HG02759 (cell line): ENCODE measurements at regions not wholly inside any gene's neighbourhood (a gene's known extent, or its start where the extent isn't known, plus 50 kb on each side); places are given as distances from the start of the nearest gene placed in this dataset.
"Not testable (repeated sequence)": the region's sequence is repeated elsewhere in the genome, so short reads cannot be mapped to it uniquely, and the experiment has no call there.

Source experiments
- ATAC-seq: cut with Tn5 transposase; IDR thresholded peaks from one replicate; pipeline ENCODE4 v1.9.1; 2021; ENCODE audit warnings: mild to moderate bottlenecking, moderate library complexity; ENCODE audit not compliant: unreplicated experiment

DNA sequence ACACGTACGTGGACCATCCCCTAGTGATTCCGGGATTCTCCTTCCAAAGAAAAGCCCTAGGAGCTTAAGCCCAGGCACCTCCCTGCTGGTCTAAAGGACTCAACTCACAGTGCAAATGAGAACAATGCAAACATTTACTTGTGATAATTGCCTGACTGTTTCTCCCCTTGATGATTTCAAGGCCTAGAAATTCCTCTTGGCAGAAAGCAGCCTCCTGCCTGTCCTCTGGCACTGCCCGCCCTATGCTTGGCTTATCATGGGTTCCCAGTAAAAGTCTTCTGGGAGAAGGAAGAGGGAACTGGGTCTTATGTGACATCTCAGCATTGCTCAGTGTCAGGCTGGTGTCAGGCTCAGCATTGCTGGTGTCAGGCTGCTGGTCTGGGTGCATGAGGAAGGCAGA, 351.8 kb downstream of the SHANK2 start:
- no peak for ATAC-seq

DNA sequence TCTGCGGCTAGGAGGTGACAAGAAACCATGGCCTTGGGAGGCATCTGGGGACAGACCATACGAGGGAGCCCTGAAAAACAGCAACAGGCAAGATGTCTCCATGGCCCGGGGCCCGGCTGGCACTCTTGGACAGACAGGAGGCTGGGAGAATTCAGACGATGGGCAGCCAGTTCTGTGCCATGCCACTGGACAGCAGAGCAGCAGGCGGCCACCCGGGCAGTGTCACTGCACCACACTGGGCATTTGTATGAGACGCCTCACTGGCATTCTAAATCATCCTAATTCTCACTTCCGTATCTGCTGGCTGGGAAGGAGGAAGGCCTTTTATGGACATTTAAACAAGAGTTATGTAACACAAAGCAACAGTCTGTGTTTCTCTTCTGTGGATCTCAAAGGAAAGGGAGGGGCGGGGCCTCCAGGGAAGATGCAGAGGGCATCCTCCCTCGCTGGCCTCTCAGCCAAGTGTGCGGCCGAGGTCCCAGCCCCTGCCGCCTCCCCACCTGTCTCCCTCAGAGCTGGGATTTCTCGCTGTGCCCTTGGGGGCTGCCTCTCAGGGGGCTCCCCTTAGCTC, 350.3 kb downstream of the SHANK2 start:
- ATAC-seq: no peak

DNA sequence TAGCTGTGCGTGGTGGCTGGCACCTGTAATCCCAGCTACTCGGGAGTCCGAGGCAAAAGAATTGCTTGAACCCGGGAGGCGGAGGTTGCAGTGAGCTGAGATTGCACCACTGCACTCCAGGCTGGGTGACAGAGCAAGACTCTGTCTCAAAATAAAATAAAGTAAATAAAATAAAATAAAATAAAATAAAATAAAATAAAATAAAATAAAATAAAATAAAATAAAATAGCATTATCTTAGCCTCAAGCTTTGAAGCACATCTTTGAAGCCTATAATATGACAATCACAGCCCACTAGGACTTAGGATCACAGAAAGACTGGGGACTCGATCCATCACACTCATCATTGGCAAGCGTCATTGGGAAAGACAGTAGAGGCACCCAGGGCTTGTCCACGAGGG, 349.1 kb downstream of the SHANK2 start:
- not testable (repeated sequence) for ATAC-seq

DNA sequence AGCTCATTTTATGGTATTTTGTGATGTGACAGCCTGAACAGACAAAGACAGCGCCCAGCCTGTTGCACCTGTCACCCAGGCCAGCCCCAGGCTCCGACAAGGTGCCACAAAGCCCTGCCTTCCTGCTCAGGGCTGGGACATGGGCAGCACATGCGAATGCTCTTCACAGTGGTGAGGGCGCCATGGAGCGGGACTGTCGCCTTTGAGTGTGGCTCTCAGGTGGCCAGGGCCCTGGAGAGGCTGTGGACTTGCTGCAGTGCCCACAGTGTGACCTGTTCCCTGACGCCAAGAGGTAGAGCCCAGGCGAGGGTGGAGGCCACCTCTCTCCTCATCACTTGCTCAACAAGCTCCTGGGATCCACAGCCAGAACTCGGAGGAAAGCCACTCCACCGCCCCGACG, 346.3 kb downstream of the SHANK2 start:
- ATAC-seq: no peak

DNA sequence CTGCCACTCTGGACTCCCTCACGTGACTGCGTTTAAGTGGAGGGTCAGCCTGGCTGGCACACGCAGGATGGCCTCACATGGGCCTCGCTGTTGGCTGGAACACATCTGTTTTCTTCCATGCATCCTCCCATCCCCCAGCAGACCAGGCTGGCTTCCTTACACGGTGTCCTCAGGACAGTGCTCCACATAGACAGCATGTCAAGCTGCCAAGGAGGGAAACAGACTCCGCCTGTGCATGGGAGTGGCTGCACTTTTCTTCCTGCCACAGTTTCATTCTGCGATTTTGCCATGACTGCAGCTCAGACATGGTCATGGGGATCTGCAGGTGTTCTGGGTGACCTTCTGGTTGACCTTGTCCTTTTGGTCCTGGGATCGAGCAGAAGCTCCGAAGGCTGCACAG, 344.2 kb downstream of the SHANK2 start:
- no peak for ATAC-seq

DNA sequence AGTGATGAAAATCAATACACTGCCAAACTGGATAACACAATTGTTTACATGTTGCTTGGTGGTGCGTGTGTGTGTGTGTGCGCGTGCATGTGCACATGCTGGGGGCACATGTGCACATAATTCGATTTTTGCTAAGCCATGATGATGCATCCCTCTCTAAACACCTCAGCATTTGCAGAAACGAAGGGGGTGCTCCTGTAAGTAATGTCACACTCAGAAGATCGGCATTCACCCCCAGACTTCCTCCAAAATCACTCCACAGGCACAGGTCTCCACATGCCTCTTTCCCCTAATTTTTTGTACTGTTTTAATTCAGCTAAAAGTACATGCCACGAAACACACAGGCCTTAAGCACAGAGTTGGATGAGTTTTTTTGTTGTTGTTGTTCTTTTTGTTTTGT, 341.5 kb downstream of the SHANK2 start:
- no peak for ATAC-seq

DNA sequence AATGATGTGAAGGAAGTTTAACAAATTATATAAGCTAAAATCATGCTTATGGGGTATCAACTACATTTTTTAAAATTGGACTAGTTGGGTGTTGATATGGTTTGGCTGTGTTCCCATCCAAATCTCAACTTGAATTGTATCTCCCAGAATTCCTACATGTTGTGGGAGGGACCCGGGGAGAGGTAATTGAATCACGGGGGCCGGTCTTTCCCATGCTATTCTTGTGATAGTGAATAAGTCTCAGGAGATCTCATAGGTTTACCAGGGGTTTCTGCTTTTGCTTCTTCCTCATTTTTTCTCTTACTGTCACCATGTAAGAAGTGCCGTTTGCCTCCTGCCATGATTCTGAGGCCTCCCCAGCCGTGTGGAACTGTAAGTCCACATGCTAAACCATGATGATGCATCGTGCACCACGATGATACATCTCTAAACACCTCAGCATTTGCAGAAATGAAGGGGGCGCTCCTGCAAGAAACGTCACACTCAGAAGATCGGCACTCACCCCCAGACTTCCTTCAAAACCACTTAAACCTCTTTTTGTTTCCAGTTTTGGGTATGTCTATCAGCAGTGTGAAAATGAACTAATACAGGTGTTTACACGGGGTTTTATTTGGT, 340.0 kb downstream of the SHANK2 start:
- ATAC-seq: no peak

DNA sequence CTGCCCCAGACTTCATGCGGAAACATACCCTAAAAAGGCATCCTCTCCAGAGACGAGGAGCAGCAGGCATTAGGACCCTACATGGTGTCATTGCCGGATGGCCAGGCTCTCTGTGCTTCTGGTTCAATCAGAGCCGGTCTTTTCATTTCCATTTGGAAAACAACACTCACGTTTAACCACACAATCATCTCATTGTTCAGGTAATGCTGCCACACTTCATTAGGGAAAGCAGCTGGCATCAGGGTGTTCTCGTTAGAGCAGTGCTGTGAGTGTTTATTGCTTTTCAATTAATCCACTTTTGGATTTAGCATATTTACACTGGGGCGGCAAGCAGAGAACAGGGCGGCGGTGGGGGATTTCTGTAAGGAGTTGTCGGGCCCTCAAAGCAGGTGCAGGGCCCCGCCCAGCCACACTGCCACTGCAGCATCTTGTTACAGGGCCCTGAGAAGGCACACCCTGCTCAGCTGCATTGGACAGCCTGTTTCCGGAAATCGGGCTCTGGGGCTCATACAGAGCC, 338.6 kb downstream of the SHANK2 start:
- no peak for ATAC-seq

DNA sequence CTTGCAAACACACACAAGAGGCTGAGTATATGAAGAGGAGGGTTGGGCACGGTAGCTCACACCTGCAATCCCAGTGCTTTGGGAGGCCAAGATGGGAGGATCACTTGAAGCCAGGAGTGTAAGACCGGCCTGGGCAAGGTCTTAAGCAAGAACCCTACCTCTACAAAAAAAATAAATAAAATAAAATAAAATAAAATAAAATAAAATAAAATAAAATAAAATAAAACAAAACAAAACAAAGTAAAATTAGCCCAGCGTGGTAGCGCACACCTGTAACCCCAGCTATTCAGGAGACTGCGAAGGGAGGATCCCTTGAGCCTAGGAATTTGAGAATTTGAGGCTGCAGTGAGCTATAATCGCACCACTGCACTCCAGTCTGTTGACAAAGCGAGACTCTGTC, 337.9 kb downstream of the SHANK2 start:
- no peak for ATAC-seq

DNA sequence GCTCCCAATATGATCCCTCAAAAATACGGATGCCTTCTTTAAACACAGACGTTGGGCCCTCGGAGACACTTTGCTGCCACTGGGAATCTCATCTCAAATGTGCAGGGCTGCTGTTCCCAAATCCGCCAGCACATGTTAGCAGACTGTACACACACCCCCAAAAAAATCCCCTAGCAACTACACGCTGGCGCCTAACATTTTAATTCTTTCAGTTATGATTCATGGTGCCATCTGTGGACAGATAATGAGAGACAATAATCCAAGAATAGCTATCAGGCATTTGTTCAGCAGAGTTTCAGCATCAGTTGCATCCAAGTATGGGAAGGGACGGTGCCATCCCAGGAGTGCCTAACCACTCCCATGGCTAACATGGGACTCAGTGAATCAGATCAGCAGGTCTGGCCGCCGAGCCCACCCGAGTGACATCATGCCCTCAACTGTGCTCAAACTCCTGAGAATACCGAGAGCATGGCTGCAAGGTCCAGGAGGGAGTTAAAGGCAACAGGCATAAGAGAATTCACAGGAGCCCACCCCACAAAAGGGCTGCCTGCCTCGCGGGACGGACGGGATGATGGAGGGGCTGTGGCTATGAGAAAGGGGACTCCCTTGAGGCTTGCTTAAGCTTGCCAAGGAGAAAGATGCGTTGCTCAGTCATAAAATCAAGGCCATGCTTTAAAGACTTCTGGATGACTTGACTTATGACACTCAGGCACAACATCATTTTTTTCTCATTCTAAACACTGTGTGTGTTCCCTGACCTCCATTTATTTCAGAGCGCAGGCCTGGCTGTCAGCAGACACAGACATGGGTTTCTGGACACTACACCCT, 337.0 kb downstream of the SHANK2 start:
- ATAC-seq: no peak

DNA sequence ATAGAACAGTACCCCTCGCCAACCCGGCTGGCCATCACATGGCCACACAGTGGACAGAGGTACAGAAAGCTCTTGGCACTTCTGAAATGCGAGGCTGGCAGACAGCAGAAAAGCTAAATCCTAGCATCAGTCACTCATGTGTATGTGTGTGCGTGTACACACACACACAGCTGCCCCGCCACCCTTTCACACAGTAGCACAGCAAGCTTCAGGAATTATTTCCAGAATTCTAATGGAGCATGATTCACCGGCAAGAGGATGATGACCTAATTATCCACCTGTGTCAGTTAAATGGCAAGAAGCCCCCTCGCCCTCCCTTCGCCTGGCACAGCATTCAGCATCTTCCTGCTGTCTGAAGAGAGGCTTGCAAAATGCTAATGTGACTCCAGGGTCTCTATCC, 336.0 kb downstream of the SHANK2 start:
- no peak for ATAC-seq

DNA sequence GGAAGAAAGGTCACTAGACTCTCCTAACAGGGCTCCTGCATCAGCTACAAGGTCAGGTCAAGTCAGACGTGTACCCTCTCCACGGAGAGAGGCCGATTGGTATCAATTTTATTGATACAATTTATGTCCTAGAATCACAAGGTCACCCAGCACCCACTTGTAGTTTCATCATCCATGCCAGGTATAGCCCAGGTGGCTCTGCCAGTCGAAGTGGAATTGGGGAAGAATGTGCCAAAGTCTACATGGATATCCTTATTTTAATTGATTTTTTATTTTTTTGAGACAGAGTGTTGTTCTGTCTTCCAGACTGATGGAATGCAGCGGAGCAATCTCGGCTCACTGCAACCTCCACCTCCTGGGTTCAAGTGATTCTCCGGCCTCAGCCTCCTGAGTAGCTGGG, 334.1 kb downstream of the SHANK2 start:
- ATAC-seq: no peak

DNA sequence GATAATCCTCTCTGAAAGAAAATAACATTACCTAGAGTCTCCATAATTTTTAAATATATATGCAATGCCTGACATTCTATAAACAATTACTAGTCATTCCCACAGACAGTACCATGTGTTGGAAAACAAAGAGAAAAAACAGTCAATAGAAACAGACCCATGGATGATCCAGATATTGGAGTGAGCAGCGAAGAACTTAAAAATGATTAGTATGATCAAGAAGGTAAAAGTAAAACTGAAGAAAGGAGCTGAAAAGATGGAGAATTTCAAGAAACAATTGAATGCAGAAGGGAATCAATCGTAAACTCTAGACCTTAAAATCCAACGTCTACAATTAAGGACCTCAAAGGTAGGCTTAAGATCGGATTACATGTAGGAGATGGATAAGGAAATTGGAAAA, 330.6 kb downstream of the SHANK2 start:
- ATAC-seq: no peak

DNA sequence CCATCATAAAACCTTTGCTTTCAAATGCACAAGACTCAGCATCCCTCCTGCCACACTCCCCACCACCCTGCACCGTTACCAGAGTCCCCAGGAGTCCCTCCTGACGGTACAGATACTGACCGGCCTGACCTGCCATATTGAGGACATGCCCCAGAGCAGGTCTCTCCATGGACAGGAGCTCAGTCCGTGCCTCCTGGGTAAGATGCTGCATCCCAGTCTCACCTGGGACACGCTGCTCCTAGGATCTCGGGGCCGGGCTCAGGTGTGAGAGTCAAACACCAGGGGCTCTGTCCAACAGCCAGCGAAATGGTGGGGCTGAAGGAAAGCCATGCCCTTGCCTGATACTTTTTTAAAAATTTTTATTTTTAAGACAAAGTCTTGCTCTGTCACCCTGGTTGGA, 328.3 kb downstream of the SHANK2 start:
- ATAC-seq: no peak

DNA sequence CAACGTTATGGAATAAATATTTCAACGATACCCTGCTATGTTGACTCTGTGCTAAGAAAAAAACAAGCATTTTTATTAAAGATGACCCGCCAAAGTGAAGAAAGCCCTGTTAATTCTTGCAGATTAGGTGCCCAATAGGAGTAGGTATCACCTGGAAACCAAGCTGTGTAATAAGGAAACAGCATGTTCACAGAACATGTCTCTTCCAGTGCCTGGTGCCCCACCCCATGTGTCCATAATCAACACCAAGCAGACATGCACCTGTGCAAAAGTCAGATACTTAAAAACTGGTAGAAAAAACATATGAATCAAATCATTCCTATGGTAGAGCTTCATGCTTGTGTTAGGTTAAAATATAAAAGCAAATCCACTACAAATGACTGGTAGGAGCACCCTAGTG, 327.1 kb downstream of the SHANK2 start:
- no peak for ATAC-seq

DNA sequence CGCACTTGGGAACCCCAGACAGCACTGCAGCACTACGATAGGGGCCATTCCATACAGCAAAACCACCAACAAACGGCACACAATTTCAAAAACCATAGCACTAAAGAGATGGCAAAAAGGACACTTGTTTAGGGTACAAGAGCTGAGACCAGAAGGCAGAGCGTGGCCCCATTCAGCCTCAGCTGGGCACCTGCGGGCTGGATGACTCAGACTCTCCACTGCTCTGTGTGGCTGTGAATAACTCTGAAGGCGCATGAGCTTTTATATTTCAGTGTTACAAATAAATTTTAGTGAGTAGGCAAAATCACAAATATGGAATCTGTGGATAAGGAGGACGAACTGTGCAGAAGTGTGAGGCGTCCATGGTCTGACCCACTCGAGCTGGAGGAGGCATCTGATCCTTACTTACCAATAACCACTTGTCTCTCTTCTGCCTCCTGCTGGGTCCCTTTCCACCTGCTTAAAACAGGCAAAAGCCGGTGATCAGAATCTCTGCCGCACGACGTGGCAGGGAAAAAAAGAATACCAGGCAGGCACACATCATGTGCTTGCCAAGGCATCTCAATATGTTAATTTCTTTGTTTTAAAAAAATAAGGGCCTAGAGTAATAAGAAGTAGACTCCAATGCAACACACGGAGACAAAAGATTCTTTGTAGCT, 325.7 kb downstream of the SHANK2 start:
- no peak for ATAC-seq

DNA sequence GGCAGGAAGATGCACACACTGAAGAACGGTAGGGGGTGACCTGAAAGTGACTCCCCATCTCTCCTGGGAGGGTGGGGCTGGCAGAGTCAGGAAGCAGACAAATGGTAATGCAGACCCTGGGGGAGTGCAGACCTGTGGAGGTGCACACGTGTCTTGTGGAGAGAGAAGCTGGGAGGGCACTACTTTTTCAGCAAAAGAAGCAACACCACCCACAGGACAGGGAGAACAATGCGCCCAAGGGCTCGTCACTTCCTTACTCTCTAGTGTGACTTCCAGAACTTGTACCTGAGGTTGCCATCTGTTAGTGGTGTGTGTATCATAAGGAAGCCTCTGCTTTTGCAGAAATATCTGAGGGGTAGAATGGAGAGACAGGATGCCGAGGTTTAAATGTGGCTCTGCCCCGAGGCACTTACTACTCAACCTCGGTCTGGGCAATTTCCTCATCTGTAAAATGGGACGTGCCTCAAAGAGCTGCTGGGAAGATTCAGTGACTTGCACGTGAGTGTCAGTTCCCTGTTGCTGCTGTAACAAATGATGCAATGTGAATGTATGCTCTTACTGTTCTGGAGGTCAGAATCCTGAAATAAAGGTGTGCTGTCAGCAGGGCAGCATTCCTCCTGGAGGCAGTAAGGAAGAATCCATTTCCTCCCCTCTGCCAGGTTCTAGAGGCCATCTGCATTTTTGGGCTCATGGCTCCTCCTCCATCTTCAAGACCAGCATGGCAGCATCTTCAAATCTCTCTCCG, 323.4 kb downstream of the SHANK2 start:
- no peak for ATAC-seq

DNA sequence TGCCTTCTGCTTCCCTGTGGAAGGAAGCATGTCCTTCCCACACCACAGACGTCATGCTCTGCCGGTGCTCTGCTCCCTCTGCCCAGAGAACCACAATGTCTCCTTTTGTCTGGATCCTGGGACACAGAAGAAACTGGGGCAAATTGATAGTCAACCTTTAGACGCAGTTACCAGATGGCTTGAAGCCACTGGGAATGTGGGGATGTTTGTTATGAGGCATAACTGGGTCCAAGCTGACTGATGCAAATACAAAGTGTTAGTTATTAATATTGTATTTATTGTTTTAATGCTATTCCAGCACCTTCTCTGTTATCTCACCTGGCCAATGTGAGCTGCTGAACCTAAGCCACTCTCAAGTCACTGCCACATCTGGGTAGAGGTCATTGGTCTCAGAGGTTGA, 322.2 kb downstream of the SHANK2 start:
- ATAC-seq: no peak

DNA sequence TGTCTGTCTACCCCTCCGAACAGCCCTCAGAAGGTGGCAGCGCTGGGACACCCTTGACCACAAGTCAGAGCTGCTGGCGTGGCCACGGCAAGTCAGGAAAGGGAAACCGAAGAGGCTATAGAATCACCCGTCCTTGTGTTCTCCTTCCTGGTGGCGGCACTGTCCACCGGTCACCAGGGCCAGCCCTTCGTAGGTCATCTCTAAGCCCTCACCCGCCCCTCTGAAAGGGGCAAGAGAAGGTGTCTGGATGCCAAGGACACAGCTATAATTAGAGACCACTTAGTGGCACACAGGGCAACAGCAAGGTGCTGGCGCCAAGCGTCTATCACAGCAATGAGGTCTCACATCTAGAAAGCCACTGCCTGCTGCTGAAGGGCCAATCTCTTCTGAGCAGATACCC, 320.9 kb downstream of the SHANK2 start:
- ATAC-seq: no peak

DNA sequence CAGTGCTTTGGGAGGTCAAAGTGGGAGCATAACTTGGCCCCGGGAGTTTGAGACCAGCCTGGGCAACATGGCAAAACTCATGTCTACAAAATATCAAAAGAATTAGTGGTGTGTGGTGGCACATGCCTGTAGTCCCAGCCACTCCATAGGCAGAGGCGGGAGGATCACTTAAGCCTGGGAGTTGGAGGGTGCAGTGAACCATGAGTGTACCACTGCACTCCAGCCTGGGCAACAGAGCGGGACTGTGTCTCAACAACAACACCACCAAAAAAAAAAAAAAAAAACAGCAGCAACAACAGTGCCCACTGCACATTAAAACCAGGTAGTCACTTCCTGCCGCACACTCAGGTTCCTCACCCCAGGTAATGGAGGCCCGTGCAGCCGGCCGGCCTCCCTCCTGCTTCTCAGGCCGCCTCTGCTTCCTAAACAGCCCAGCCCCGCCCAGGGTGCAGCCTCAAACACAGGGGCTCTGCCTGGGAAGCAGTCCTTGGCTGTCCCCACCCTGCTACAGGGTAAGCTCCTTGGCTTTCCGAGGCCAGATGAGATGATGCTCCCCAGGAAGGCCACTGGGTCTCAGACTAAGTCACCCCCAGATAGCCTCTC, 318.3 kb downstream of the SHANK2 start:
- ATAC-seq: no peak
